Hippocampal formation (tissue), 2 donors: ENCODE measurements at regions not wholly inside any gene's neighbourhood (a gene's known extent, or its start where the extent isn't known, plus 50 kb on each side); places are given as distances from the start of the nearest gene placed in this dataset.
"Not testable (repeated sequence)": the region's sequence is repeated elsewhere in the genome, so short reads cannot be mapped to it uniquely, and the experiment has no call there.

ENCODE experiments used
- DNase-seq, 2 donors: peaks; one replicate each; lab custom pipeline; 2025; lab: John Stamatoyannopoulos, UW

DNA sequence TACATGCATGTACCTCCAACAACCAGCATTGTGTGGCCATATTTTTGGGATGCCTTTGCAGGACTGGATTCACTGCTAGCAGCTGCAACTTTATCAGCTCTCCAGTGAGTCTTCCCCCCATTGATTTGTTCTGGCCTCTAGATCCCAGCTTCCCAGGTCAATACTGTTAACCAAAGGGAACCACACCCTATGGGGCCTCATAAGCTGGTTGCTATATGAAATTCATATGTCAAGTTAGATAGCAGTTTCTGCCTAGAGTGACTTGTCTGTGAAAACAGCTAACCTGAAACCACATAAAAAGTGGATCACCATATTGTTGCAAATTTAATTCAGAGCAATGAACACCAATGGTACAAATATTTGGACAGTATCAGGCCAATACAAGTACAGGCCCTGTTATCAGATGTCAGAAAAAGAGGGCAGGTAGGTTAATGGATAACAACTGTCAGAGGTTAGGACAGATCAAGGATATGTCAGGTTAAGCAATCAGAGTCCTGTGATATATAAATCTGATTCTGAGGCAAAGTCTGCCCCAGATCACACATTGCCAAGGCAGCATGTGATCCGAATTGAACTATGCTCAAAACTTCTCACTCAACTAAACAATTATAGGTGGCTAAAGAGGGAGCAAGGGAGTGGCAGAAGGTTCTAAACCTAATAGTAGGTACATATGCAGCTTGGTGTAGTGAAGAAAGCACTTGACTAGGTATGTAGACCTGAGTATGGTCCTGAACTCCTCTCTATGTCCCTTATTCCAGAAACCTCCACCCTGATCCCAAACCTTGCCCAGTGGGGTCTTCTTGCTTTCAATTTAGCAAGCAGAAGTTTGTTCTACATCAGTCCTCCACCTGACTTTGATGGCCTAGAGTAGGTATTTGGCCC, 94.7 kb upstream of the FOXN2 start:
- no peak for DNase-seq

DNA sequence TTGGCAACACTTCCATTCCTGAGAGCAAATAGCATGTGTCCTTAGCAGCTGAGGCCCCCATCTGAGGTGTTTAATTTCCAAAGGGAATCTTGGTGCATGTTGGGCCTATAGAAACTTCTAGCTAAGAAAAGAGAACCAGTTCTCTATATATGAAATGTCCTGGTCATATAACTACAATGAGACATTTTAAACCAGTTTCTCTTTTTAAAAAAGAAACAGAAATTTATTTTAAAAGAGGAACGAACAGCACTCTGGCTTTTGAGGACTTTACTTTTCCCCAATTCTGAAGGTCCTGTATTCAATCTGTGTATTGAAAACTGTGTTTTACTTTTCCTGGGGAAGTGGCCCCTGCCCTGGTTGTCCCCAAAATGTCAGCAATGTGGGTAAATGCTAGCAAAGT, 94.0 kb upstream of the FOXN2 start:
- DNase-seq = no peak

DNA sequence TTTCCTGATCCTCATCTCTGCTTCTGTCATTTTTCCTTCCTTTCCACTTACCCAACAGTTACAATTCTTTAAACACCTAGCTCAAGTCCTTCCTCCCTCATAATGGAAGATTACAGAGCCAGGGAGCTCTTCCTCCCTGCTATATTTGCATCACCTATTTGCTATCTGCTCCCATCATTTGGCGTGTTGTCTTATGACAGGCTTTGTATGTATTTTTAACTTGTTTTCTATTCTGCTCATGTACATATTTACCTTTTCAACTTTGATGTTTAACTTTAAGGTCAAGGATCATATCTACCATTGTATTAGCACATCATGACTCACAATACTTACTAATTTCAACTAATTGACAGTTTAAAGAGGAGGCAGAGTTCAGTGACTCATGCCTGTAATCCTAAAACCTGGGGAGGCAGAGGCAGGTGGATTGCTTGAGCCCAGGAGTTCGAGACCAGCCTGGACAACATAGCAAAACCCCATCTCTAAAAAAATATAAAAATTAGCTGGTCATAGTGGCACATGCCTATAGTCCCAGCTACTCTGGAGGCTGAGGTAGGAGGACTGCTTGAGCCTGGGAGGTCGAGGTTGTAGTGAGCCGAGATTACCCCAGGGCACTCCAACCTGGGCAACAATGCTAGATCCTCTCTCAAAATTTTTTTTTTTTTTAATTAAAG, 92.5 kb upstream of the FOXN2 start:
- no peak for DNase-seq

DNA sequence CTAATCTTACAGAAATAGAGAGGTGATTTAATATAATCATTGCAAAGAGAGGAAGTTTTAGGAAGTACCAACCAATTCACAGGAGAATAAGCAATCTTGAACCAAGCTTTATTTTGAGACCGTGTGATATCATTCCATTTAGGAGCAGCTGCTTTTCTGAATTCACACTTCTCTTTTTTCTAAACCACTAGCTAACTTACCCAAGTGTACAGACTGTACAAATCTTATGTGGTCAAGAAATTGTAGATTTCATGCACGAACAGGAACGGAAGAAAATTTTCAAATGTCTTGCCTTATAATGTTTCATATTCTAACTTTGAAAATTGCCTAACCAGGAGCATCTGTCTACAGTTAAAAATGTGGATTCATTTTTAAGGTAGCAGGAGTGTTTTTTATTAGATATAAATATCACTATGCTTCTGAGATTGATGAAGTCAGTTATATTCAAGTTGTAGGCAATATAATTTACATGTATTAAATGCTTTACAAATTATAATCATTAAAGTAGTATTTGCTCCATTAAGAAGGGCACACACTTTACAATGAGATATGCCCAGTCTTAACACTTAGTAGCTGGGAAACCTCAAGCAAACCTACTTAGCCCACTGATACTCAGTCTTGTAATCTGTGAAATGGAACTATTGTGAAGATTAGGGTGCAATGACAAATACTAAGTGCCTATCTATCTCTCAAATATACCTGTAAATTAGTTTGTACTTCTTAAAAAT, 86.7 kb upstream of the FOXN2 start:
- DNase-seq = no peak

DNA sequence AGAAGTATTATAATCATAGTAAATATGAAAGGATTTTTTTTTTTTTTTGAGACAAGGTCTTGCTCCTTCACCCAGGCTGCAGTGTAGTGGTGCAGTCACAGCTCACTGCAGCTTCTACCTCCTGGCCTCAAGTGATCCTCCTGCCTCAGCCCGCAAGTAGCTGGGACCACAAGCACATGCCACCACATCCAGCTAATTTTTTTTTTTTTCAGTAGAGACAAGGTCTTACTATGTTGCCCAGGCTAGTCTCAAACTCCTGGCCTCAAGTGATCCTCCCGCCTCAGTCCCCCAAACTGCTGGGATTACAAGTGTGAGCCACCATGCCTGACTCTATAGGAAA, 86.2 kb upstream of the FOXN2 start:
- no peak for DNase-seq

DNA sequence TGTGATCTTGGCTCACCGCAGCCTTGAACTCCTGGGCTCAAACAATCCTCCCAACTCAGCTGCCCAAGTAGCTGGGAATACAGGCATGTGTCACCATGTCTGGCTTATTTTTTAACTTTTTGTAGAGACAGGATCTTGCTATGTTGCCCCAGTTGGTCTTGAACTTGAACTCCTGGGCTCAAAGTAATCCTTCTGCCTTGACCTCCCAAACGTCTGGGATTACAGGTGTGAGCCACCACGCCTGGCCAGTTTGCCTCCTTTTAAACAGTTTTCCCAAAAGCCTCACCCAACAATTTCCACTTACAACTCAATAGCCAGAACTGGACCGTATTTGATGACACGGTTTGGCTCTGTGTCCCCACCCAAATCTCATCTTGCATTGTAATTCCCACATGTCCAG, 85.4 kb upstream of the FOXN2 start:
- DNase-seq = no peak

DNA sequence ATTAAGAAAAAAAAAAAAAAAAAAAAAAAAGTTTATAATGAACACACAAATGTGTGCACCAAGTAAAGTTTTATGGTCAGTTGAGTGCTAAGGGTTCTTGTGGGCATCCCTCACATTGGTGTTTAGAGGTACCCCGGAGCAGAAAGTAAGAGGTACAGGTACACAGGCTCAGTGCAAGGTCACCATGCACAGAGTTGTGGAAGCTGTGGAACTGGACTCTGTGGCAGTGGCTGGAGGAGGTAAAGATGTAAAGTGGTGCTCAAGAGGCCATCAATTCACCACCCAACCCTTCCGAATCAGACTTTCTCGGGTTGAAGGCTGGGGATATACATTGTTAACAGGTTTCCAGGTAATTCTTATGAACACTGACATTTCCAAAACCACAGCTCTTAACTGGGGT, 83.6 kb upstream of the FOXN2 start:
- no peak for DNase-seq

DNA sequence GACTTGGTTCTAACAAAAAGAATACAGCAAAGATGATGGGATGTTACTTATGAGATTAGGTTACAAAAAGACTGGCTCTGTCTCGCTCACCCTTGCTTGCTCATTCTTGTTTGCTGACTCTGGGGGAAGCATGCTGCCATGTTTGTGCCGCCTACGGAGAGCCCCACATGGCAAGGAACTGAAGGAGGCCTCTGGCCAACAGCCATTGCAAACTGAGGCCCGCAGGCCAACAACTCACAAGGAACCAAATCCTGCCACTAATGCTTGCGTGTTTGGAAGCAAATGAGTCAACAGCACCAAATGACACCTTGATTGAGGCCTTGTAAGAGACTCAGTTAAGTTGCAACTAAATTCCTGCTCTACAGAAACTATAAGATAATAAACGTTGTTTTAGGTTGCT, 82.1 kb upstream of the FOXN2 start:
- no peak for DNase-seq

DNA sequence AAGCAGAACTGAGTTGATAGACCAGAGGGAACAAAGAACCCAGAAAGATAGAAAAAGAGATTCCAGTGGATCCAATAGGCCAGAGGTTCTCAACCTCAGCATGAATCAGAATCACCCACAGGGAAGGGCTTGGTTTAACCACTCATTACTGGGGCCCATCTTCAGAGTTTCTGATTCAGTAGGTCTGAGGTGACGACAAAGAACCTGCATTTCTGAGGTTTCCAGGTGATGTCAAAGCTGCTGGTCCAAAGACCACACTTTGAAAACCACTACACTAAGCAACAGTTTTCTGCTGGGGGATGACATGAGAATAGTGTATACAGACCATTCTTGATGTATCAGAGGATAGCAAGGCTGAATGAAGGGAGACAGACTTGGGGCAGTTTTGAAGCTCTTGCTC, 81.5 kb upstream of the FOXN2 start:
- no peak for DNase-seq

DNA sequence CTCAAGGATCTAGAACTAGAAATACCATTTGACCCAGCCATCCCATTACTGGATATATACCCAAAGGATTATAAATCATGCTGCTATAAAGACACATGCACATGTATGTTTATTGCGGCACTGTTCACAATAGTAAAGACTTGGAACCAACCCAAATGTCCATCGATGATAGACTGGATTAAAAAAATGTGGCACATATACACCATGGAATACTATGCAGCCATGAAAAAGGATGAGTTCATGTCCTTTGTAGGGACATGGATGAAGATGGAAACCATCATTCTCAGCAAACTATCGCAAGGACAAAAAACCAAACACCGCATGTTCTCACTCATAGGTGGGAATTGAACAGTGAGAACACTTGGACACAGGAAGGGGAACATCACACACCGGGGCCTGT, 80.7 kb upstream of the FOXN2 start:
- not testable (repeated sequence) for DNase-seq

DNA sequence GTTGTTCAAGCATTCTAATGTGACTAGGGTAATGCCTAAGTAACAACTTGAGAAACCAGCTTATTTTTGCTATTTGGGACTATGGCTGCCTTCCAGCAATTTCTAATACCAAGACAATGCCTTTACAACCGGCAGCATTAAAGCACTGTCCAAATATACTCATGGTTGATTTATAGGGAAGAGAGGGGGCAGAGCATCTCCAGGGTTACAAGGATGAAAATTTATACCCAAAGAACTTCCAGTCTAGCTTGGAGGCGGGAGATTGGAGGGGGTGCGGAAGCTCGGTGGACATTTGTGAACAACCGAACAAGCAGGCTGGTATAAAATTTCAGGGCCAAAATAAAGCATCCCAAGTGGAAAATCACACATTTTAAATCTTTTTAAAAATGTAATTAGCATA, 79.4 kb upstream of the FOXN2 start:
- no peak for DNase-seq

DNA sequence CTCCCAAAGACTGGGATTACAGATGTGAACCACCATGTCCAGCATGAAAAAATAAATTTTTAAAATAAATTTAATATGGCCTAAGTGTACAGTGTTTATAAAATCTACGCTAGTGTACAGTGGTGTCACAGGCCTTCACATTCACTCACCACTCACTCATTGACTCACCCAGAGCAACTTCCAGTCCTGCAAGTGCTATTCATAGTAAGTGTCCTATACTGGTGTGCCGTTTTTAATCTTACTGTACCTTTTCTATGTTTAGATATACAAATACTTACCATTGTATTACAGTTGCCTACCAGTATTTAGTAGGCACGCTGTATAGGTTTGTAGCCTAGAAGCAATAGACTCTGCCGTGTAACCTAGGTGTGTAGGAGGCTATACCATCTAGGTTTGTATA, 76.1 kb upstream of the FOXN2 start:
- DNase-seq = no peak

DNA sequence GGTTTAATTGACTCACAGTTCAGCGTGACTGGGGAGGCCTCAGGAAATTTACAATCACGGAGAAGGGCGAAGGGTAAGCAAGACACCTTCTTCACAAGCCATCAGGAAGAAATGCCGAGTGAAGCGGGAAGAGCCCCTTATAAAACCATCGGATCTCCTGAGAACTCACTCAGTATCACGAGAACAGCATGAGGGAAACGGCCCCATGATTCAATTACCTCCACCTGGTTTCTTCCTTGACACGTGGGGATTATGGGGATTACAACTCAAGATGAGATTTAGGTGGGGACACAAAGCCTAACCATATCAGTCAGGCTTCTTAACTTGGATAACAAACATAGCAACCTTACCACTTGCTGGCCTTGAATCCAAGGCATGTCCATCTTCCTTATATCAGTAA, 73.6 kb upstream of the FOXN2 start:
- DNase-seq = no peak

DNA sequence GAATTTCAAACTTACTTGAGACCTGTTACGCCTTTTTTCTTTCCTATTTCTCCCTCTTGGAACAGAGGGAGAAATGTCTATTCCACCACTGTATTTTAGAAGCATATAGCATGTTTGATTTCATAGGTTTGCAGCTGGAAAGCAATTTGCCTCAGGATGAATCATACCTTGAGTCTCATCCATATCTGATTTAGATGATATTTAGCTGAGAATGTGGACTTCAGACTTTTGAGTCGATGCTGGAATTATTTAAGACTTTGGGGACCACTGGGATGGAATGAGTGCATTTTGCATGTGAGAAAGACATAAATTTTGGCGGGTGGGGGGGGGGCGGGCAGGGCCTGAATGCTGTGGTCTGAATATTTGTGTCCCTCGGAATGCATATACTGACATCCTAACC, 67.3 kb upstream of the FOXN2 start:
- DNase-seq = no peak

DNA sequence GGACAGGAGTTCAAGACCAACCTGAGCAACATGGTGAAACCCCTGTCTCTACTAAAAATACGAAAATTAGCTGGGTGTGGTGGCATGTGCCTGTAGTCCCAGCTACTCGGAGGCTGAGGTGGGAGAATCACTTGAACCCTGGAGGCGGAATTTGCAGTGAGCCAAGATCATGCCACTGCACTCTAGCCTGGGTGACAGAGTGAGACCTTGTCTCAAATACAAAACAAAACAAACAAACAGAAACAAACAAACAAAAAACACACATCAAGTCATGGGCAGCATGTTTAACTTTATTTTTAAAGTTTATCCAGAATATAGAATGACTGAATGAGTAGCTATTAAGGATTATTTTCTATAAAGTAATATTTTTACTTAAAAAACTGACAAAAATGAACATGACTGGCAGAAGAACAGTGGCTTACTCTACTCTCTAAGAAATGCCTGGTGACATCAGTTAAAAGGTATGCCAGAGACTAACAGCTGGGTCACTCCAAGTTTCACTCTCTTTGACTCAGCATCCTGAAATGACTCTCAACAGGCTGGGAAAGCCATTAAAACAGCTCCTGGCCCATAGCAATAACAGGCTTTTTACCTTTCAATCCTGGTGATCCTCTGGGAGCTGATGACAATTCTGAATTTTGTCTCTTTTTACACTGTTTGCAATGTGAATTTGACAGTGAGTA, 66.1 kb upstream of the FOXN2 start:
- no peak for DNase-seq

DNA sequence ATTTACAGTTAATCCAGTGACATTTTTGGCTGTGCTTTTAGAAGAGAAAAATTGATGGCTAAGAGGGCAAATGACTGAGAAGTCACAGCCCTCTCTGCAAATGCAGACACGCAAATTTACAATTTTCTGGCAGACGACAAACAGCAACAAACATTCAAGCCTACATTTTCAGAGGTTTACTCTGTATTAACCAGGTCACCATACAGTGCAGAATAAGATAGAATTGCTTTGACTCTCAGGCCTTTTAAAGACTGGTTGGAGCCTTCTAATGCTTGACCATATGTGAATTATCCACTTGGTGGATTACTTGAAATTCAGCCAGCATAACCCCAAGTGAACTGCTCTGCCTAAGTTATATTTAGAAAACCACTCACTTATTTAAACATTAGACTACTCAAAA, 65.5 kb upstream of the FOXN2 start:
- no peak for DNase-seq

DNA sequence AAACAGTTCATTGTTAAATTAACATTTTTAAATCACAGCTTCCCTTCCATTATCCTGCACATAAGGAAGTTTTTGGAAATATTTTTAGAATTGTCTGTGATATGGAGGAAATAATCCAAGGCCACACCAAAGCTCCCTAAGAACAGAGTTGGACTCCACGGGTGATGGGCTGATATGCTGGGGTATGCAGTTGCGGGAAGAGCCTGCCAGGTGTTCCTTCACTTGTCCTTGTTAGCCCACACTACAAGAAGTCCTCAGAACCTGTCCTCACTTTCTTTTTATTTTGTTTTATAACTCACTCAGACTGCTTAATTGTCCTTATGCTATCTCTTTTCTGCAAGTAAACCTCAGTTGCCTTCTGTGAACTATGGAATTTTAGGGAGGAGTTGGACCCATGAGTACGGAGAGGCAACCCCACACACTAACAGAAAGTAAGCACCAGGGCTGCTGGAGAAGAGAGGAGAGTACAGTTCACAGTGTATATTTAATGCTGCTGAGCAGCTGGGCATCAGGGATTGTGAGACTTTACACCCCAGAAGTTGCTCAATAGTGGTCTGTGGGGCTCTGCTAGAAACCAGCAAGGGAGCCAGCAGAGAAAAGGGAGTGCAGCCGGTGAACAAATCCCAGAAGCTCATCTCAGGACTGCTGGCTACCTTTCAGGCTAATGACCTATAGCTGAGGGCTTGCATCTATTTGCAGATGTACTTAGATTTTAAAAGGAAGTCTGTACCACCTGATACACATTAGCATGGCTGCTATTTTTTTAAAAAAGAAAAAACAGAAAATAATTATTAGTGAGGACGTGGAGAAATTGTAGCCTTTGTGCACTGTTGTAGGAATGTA, 64.6 kb upstream of the FOXN2 start:
- peak in 1 of 2 donors; percentile 1 for DNase-seq

DNA sequence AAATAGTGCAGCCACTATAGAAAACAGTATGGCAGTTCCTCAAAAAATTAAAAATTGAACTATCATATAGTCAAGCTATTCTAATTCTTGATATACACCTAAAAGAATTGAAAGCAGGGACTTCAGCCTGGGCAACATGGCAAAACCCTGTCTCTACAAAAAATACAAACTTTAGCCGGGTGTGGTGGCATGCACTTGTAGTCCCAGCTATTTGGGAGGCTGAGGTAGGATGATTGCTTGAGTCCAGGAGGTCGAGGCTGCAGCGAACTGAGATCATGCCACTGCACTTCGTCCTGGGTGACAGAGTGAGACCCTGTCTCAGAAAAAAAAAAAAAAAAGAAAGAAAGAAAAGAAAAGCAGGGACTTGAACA, 64.0 kb upstream of the FOXN2 start:
- DNase-seq = no peak

DNA sequence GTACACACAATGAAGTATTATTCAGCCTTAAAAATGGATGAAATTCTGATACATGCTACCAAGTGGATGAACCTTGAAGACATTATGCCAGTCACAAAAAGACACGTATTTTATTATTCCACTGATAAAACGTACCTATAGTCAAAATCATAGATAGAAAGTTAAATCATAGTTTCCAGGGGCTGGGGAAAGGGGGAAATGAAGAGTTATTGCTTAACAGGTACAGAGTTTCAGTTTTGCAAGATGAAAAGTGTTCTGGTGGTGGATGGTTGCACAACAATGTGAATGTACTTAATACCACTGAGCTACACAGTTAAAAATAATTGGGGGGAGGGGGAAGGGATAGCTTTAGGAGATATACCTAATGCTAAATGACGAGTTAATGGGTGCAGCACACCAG, 63.5 kb upstream of the FOXN2 start:
- no peak for DNase-seq

DNA sequence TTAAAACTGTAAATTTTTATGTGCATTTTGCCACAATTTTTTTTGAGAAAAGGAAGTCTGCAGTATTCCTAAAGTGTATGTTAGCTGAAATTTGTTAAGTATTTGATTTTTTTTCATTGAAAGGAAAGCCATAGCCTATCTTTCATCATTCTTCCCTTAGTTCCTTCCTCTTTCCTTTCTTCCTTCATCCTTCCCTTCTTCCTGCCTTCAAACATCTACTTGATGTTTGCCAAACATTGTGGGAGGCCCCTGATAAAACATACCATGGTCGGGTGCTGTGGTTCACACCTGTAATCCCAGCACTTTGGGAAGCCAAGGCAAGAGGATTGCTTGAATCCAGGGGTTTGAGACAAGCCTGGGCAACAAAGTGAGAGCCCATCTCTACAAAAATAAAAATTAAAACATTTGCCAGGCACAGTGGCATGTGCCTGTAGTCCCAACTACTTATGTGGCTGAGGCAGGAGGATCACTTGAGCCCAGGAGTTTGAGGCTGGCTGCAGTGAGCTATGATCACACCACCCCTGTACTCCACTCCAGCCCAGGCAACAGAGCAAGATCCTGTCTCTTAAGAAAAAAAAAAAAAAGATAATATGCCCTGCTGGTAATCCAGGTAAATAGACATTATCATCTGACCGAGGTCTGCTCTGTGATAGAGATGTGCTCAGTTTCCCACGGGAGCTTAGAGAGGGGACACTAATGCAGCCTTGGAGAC, 62.9 kb upstream of the FOXN2 start:
- DNase-seq = no peak

DNA sequence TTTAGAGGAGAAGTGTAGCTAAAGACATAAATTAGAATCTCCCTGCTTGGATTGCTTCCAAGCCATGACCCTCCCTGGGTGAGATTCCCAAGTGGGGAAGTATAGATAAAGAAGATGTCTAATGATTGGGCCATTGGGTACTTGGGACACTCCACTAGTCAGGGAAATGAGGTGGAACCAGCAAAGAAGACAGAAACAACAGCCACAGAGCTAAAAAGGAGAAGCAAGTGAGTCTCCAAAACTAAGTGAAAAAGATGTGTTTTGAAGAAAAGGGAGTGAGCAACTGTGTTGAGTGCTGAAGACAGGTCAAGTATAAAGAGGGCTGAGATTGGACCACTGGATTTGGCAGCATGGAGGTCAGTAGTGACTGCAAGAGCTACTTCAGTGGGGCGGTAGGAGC, 61.2 kb upstream of the FOXN2 start:
- no peak for DNase-seq
